CD4-positive, alpha-beta T cell treated with Interleukin-6 at 100 ng/mL for 8 hours (primary cell): ENCODE measurements at regions not wholly inside any gene's neighbourhood (a gene's known extent, or its start where the extent isn't known, plus 50 kb on each side); places are given as distances from the start of the nearest gene placed in this dataset.
"Not testable (repeated sequence)": the region's sequence is repeated elsewhere in the genome, so short reads cannot be mapped to it uniquely, and the experiment has no call there.

ENCODE experiments used
- DNase-seq: peaks from one replicate; pipeline ENCODE4 v3.0.0-alpha.2; 2020; ENCODE audit warnings: mixed read lengths, low spot score

- no peak for DNase-seq
These were observed 609.9 kb downstream of the CCSER2 start for GRCh38 chr10:84938117-84938905.

- DNase-seq: no peak
These were observed 615.2 kb downstream of the CCSER2 start for GRCh38 chr10:84943541-84943940.

GRCh38 chr10:84944187-84944586, 615.8 kb downstream of the CCSER2 start:
- no peak for DNase-seq

- DNase-seq: no peak
These were observed 617.4 kb downstream of the CCSER2 start for GRCh38 chr10:84945791-84946190.

GRCh38 chr10:84946904-84947303, 618.5 kb downstream of the CCSER2 start:
- no peak for DNase-seq

GRCh38 chr10:84948644-84949043, 620.3 kb downstream of the CCSER2 start:
- DNase-seq: no peak

- DNase-seq: no peak
These were observed 623.2 kb downstream of the CCSER2 start for GRCh38 chr10:84951616-84952015.

- no peak for DNase-seq
These were observed 629.0 kb downstream of the CCSER2 start for GRCh38 chr10:84957427-84957826.

GRCh38 chr10:84965468-84965867, 637.1 kb downstream of the CCSER2 start:
- no peak for DNase-seq

GRCh38 chr10:84966708-84967441, 638.5 kb downstream of the CCSER2 start:
- no peak for DNase-seq

- DNase-seq: not testable (repeated sequence)
These were observed 640.9 kb downstream of the CCSER2 start for GRCh38 chr10:84969297-84969696.

- no peak for DNase-seq
These were observed 658.6 kb downstream of the CCSER2 start for GRCh38 chr10:84987039-84987438.

- DNase-seq: no peak
These were observed 659.6 kb downstream of the CCSER2 start for GRCh38 chr10:84988011-84988410.

GRCh38 chr10:84990713-84991112, 662.3 kb downstream of the CCSER2 start:
- DNase-seq: no peak

- DNase-seq: no peak
These were observed 662.9 kb downstream of the CCSER2 start for GRCh38 chr10:84991301-84991700.

- DNase-seq: no peak
These were observed 665.1 kb downstream of the CCSER2 start for GRCh38 chr10:84993251-84994035.

GRCh38 chr10:84994722-84995121, 666.3 kb downstream of the CCSER2 start:
- no peak for DNase-seq

- no peak for DNase-seq
These were observed 668.2 kb downstream of the CCSER2 start for GRCh38 chr10:84996580-84996979.

- DNase-seq: no peak
These were observed 669.5 kb downstream of the CCSER2 start for GRCh38 chr10:84997870-84998269.

- no peak for DNase-seq
These were observed 671.5 kb downstream of the CCSER2 start for GRCh38 chr10:84999929-85000328.

- no peak for DNase-seq
These were observed 674.7 kb downstream of the CCSER2 start for GRCh38 chr10:85003083-85003482.

GRCh38 chr10:85008488-85009184, 680.2 kb downstream of the CCSER2 start:
- DNase-seq: no peak
